OCI-LY7 (cell line): ENCODE measurements at regions not wholly inside any gene's neighbourhood (a gene's known extent, or its start where the extent isn't known, plus 50 kb on each side); places are given as distances from the start of the nearest gene placed in this dataset.

ENCODE experiments used
- EZH2phosphoT487 ChIP-seq: fragments of 200-600 bp; sonication (generic); IDR thresholded peaks from 2 replicates; pipeline ENCODE4 v1.6.1; 2018; ENCODE audit warnings: low read depth, borderline replicate concordance, mild to moderate bottlenecking, mixed run types, antibody characterized with exemption, low read length, moderate library complexity, mixed read lengths
- TF ChIP-seq, protein P1 (sequence below): fragments of 200-600 bp; sonication (generic); conservative IDR thresholded peaks from 2 replicates; pipeline ENCODE4 v1.5.1; 2014; ENCODE audit warnings: mild to moderate bottlenecking, antibody characterized with exemption, low read length, moderate library complexity, mixed read lengths

DNA sequence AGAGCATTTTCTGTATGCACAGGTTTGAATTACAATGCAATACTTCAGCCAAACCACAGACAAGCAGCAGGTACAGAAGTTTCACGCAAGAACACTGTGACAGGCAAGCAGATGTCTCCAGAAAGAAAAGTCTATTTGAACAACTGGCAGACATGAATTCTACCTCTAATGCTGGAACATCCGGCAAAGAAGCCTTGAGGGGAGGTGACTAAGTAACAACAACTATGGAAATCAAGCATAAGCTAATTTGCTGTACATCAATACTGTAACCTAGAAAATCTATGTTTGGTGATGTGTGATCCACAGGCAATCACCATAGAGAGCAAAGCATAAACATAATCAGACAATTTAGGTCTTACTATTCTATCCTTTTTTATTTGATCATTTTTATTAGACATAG is 65.5 kb downstream of the PLK2 start:
- TF ChIP-seq, protein P1, sequence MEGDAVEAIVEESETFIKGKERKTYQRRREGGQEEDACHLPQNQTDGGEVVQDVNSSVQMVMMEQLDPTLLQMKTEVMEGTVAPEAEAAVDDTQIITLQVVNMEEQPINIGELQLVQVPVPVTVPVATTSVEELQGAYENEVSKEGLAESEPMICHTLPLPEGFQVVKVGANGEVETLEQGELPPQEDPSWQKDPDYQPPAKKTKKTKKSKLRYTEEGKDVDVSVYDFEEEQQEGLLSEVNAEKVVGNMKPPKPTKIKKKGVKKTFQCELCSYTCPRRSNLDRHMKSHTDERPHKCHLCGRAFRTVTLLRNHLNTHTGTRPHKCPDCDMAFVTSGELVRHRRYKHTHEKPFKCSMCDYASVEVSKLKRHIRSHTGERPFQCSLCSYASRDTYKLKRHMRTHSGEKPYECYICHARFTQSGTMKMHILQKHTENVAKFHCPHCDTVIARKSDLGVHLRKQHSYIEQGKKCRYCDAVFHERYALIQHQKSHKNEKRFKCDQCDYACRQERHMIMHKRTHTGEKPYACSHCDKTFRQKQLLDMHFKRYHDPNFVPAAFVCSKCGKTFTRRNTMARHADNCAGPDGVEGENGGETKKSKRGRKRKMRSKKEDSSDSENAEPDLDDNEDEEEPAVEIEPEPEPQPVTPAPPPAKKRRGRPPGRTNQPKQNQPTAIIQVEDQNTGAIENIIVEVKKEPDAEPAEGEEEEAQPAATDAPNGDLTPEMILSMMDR: no peak
- no peak for TF ChIP-seq EZH2phosphoT487
